ENCODE measurements at regions not wholly inside any gene's neighbourhood (a gene's known extent, or its start where the extent isn't known, plus 50 kb on each side); places are given as distances from the start of the nearest gene placed in this dataset.

- Histone ChIP-seq H3K9me3 (no peaks in the 10 kb centered on the region), H3K4me1 (no peaks in the 10 kb centered on the region), H3K27me3 (no peaks in the 10 kb centered on the region), H3K4me3 (no peak overlapping the region), H3K36me3 (no peaks in the 10 kb centered on the region), H3K27ac (no peak overlapping the region)
- 67 to 70% methylated on average over 2 of the region's 2 CpGs for WGBS, 2 donors (ENCODE audit: low coverage in 1 of 2)
- TF ChIP-seq EP300 (IDR thresholded peaks at IDR 0.05; ENCODE audit: low read depth): no peak
- no peak for TF ChIP-seq CTCF (IDR thresholded peaks at IDR 0.05)
- no peak for TF ChIP-seq POLR2AphosphoS5 (IDR thresholded peaks at IDR 0.05)
- no peak for DNase-seq
- intact Hi-C loops (cut with DNase I; ENCODE audit: low total_unique reads): no loop called here
- in situ Hi-C loops (cut with MboI; ENCODE audit: low pct_ligation_motif_present in 1 of 4, low pct_unique_long_range_greater_than_20kb in 1 of 4, low sequenced_read_pairs in 3 of 4): loop anchor here in 3 of 4 donors (25.0 kb wide), 2 partner anchors 536 to 786 kb away; no protein-coding TSS in a partner anchor
These were observed 838.5 kb downstream of the TUSC7 start for GRCh38 chr3:117547956-117548550.

GRCh38 chr3:117548600-117548999 is 839.0 kb downstream of the TUSC7 start:
- in situ Hi-C loops (cut with MboI; ENCODE audit: low pct_ligation_motif_present in 1 of 4, low pct_unique_long_range_greater_than_20kb in 1 of 4, low sequenced_read_pairs in 3 of 4) (loop anchor here in 3 of 4 donors (25.0 kb wide), 2 partner anchors 536 to 786 kb away; no protein-coding TSS in a partner anchor), intact Hi-C loops (cut with DNase I; ENCODE audit: low total_unique reads) (no loop called here)
- H3K36me3 ChIP-seq: no peaks in the 10 kb centered on the region
- 51 to 78% methylated on average over 3 of the region's 3 CpGs for WGBS, 2 donors (ENCODE audit: low coverage in 1 of 2)
- H3K4me3 ChIP-seq: no peak overlapping the region
- H3K27me3 ChIP-seq: no peaks in the 10 kb centered on the region
- no peak overlapping the region for H3K27ac ChIP-seq
- no peaks in the 10 kb centered on the region for H3K9me3 ChIP-seq
- TF ChIP-seq POLR2A (IDR thresholded peaks at IDR 0.05) (no peak), CTCF (IDR thresholded peaks at IDR 0.05) (no peak), EP300 (IDR thresholded peaks at IDR 0.05; ENCODE audit: low read depth) (no peak), POLR2AphosphoS5 (IDR thresholded peaks at IDR 0.05) (no peak)
- H3K4me1 ChIP-seq: no peaks in the 10 kb centered on the region
- no peak for DNase-seq

GRCh38 chr3:117549716-117550115 is 840.1 kb downstream of the TUSC7 start:
- Histone ChIP-seq H3K27ac (no peak overlapping the region), H3K4me1 (no peaks in the 10 kb centered on the region), H3K9me3 (no peaks in the 10 kb centered on the region), H3K4me3 (no peak overlapping the region), H3K27me3 (no peaks in the 10 kb centered on the region), H3K36me3 (no peaks in the 10 kb centered on the region)
- no peak for TF ChIP-seq CTCF (IDR thresholded peaks at IDR 0.05)
- no peak for TF ChIP-seq EP300 (IDR thresholded peaks at IDR 0.05; ENCODE audit: low read depth)
- TF ChIP-seq POLR2AphosphoS5 (IDR thresholded peaks at IDR 0.05): no peak
- TF ChIP-seq POLR2A (IDR thresholded peaks at IDR 0.05): no peak
- in situ Hi-C loops (cut with MboI; ENCODE audit: low pct_ligation_motif_present in 1 of 4, low pct_unique_long_range_greater_than_20kb in 1 of 4, low sequenced_read_pairs in 3 of 4): loop anchor here in 3 of 4 donors (25.0 kb wide), 2 partner anchors 537 to 787 kb away; no protein-coding TSS in a partner anchor
- intact Hi-C loops (cut with DNase I; ENCODE audit: low total_unique reads): no loop called here
- no peak for DNase-seq
- 85 to 100% methylated on average over 1 to 2 of the region's 2 CpGs for whole genome bisulfite sequencing, 2 donors (ENCODE audit: low coverage in 1 of 2)

GRCh38 chr3:117550766-117551165 is 841.2 kb downstream of the TUSC7 start:
- no peaks in the 10 kb centered on the region for H3K27me3 ChIP-seq
- no peaks in the 10 kb centered on the region for H3K9me3 ChIP-seq
- TF ChIP-seq POLR2AphosphoS5 (IDR thresholded peaks at IDR 0.05) (no peak), POLR2A (IDR thresholded peaks at IDR 0.05) (no peak), CTCF (IDR thresholded peaks at IDR 0.05) (no peak), EP300 (IDR thresholded peaks at IDR 0.05; ENCODE audit: low read depth) (no peak)
- intact Hi-C loops (cut with DNase I; ENCODE audit: low total_unique reads) (no loop called here), in situ Hi-C loops (cut with MboI; ENCODE audit: low pct_ligation_motif_present in 1 of 4, low pct_unique_long_range_greater_than_20kb in 1 of 4, low sequenced_read_pairs in 3 of 4) (no loop called here)
- WGBS, 2 donors (ENCODE audit: low coverage in 1 of 2): 78% methylated on average over 2 of the region's 2 CpGs; no CpG with 5 or more reads in 1 of the 2 donors
- H3K27ac ChIP-seq: no peak overlapping the region
- no peaks in the 10 kb centered on the region for H3K36me3 ChIP-seq
- H3K4me1 ChIP-seq: no peaks in the 10 kb centered on the region
- DNase-seq: no peak
- no peak overlapping the region for H3K4me3 ChIP-seq

All from transverse colon (tissue), 4 donors.